SK-N-MC (cell line): ENCODE measurements at regions not wholly inside any gene's neighbourhood (a gene's known extent, or its start where the extent isn't known, plus 50 kb on each side); places are given as distances from the start of the nearest gene placed in this dataset.
A peak's percentile ranks its signal among the peaks of the same experiment; 100 is the strongest.

Experiments
- DNase-seq: peaks from one replicate; pipeline ENCODE4 v3.0.0-alpha.2; 2011; ENCODE audit warnings: low read depth, low spot score
- H3K27ac ChIP-seq: fragments of 200-600 bp; sonication (generic); 2 replicates; pipeline ENCODE4 v1.5.1; 2016; ENCODE audit warnings: mixed run types
- H3K36me3 ChIP-seq: fragments of 200-600 bp; sonication (generic); 2 replicates; pipeline ENCODE4 v1.6.1; 2017; ENCODE audit warnings: antibody characterized with exemption, low read length, mixed read lengths; ENCODE audit not compliant: insufficient read depth
- H3K4me3 ChIP-seq: fragments of 200-600 bp; sonication (generic); 2 replicates; pipeline ENCODE4 v1.5.1; 2016
- H3K9ac ChIP-seq: fragments of 200-600 bp; sonication (generic); 2 replicates; pipeline ENCODE4 v1.8.0; 2017; ENCODE audit warnings: mixed run types, mixed read lengths; ENCODE audit not compliant: insufficient read length
- H3K9me3 ChIP-seq: fragments of 200-600 bp; sonication (generic); 2 replicates; pipeline ENCODE4 v1.6.1; 2017; ENCODE audit warnings: low read depth, mild to moderate bottlenecking, antibody characterized with exemption, low read length, moderate library complexity, mixed read lengths
- EZH2 ChIP-seq: fragments of 200-600 bp; sonication (generic); IDR thresholded peaks from one replicate; pipeline ENCODE4 v1.6.1; 2017; ENCODE audit warnings: antibody characterized with exemption
- FOXP2 ChIP-seq: optimal IDR thresholded peaks from 2 replicates; pipeline ENCODE3; 2011; ENCODE audit warnings: mild to moderate bottlenecking, moderate library complexity; ENCODE audit not compliant: insufficient read depth; ENCODE audit errors: extremely low read length, control extremely low read depth
- POLR2AphosphoS5 ChIP-seq: IDR thresholded peaks from 2 replicates; pipeline ENCODE4 v1.6.1; 2012; ENCODE audit warnings: mild to moderate bottlenecking, low read depth, low read length, borderline replicate concordance

GRCh38 chr15:95295896-95296625, 1034.4 kb upstream of the NR2F2 start:
- Histone ChIP-seq H3K9me3 (no peaks in the 10 kb centered on the region), H3K4me3 (peak overlapping the region; percentile 63), H3K27ac (peak overlapping the region; percentile 52; the same call in 1 of the 2 replicates), H3K9ac (no peak overlapping the region), H3K36me3 (no peaks in the 10 kb centered on the region)
- peak; percentile 62 for DNase-seq
- peak; percentile 52; the same call in 1 of the 2 replicates for TF ChIP-seq POLR2AphosphoS5
- no peak for TF ChIP-seq EZH2
- peak; percentile 21 for TF ChIP-seq FOXP2

DNA sequence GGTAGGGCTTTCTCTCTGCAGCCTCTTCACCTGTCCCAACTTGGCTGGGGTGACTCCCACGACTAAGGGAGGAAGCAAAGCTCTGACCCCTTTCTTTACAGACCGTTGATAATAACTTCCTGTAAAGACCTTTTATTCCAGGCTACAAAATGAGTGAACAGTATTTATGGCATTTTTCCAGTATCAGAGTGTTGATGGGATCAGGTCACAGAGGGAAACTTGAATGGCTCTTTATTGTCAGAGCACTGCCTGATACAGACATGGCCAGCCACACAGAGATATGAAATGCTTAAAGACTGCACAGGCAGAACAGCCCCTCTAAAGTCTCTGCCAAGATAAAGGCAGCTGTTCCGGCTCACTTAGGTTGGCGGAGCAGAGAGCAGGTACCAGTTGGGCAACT, 1033.9 kb upstream of the NR2F2 start:
- Histone ChIP-seq H3K9ac (no peak overlapping the region), H3K9me3 (peaks cover 4% of the 10 kb centered on the region; the same call in 1 of the 2 replicates), H3K4me3 (no peak overlapping the region; the same call in 1 of the 2 replicates), H3K27ac (no peak overlapping the region), H3K36me3 (no peaks in the 10 kb centered on the region)
- TF ChIP-seq FOXP2: no peak
- no peak for TF ChIP-seq POLR2AphosphoS5
- TF ChIP-seq EZH2: no peak
- no peak for DNase-seq

DNA sequence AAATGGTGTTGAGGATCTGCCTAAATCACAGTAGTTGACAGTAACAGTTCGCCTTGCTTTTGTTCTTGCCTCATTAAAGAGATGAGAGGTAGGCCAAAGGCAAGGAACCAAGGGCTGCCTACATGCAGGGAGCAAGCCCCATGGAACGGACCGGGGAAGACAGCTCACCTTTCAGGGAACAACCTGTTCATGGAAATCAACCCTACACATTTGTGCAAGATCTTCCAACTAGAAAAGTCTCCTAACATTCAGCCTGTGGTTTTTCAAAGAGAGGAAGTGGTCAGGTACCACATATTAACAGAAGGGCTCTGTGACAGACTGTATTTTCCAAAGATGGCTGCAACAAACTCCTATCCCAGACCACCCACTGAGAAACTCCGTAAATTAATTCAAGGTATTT, 1031.8 kb upstream of the NR2F2 start:
- no peak for DNase-seq
- H3K4me3 ChIP-seq: no peak overlapping the region
- no peaks in the 10 kb centered on the region for H3K36me3 ChIP-seq
- TF ChIP-seq POLR2AphosphoS5: no peak
- no peak for TF ChIP-seq EZH2
- no peak for TF ChIP-seq FOXP2
- H3K27ac ChIP-seq: no peak overlapping the region
- H3K9me3 ChIP-seq: peaks cover 4% of the 10 kb centered on the region; the same call in 1 of the 2 replicates
- H3K9ac ChIP-seq: no peak overlapping the region

DNA sequence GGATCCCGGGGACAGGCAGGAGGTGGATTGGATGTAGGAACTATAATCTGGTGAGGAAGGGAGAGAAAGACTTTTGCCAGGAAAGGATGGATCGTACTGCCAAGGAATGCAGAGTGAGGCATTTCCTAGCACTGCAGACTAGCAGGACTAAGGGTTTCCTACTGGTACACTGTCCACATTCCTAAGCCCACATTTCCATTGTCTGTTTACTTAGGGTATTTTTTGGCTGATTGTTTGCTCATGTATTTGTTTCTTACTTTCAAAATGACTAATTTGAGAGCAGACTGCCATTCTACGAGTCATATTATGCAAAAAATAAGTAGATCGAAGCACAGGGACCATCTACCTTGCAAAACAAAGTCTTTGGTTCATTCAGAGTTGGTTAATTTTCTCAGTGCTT, 1029.5 kb upstream of the NR2F2 start:
- Histone ChIP-seq H3K27ac (no peak overlapping the region), H3K9me3 (peaks cover 4% of the 10 kb centered on the region; the same call in 1 of the 2 replicates), H3K9ac (no peak overlapping the region), H3K4me3 (no peak overlapping the region), H3K36me3 (no peaks in the 10 kb centered on the region)
- DNase-seq: no peak
- TF ChIP-seq POLR2AphosphoS5 (no peak), EZH2 (no peak), FOXP2 (no peak)

DNA sequence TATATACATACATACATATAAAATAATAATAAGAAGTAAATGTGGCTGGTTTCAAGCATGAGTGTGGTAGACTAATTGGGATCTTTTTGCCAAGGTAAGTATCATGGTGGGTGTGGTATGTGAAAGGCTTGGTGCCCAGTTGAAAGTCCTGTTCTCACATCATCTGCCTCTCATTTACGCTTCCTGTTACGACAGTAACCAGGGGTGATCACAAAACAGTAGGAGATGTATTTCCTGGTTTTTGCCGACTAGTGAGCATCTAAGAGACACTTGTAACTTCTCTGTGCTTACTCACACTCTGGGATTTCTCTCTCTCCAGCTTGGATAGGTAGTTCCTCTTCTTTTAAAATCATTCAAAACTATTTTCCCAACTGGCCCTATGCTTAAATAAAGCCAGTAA, 1028.3 kb upstream of the NR2F2 start:
- Histone ChIP-seq H3K9me3 (peaks cover 4% of the 10 kb centered on the region; the same call in 1 of the 2 replicates), H3K9ac (no peak overlapping the region), H3K27ac (no peak overlapping the region), H3K4me3 (no peak overlapping the region), H3K36me3 (no peaks in the 10 kb centered on the region)
- TF ChIP-seq EZH2 (no peak), POLR2AphosphoS5 (no peak), FOXP2 (no peak)
- no peak for DNase-seq

- Histone ChIP-seq H3K4me3 (no peak overlapping the region), H3K9ac (no peak overlapping the region), H3K9me3 (peaks cover 4% of the 10 kb centered on the region; the same call in 1 of the 2 replicates), H3K27ac (no peak overlapping the region), H3K36me3 (no peaks in the 10 kb centered on the region)
- DNase-seq: no peak
- TF ChIP-seq EZH2: no peak
Measured at GRCh38 chr15:95302809-95303208, 1027.7 kb upstream of the NR2F2 start.

DNA sequence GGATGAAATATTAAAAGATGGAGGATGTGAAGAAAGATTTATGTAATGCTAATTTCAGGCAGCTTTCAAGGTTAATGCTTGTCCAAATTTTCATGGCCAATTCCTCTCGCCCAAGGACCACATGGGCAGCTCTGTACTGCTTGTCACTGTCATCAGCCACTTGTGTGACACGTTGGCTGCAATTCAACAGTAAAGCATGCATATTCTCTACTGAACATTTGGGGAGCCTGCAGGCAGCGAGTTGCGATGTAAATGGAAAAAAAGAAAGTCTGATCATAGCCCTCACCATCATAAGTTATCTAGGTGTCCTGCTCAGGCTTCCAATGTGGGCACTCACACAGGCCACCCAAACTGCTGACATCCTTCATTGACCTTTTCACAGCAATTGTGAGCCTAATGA, 1026.8 kb upstream of the NR2F2 start:
- DNase-seq: no peak
- H3K4me3 ChIP-seq: no peak overlapping the region
- H3K27ac ChIP-seq: no peak overlapping the region
- no peak overlapping the region for H3K9ac ChIP-seq
- no peaks in the 10 kb centered on the region for H3K36me3 ChIP-seq
- no peak for TF ChIP-seq POLR2AphosphoS5
- TF ChIP-seq FOXP2: no peak
- no peak for TF ChIP-seq EZH2
- peaks cover 4% of the 10 kb centered on the region; the same call in 1 of the 2 replicates for H3K9me3 ChIP-seq

- Histone ChIP-seq H3K27ac (no peak overlapping the region), H3K36me3 (no peaks in the 10 kb centered on the region), H3K4me3 (no peak overlapping the region), H3K9ac (no peak overlapping the region), H3K9me3 (peaks cover 4% of the 10 kb centered on the region; the same call in 1 of the 2 replicates)
- no peak for DNase-seq
- TF ChIP-seq FOXP2 (no peak), EZH2 (no peak), POLR2AphosphoS5 (no peak)
Measured at GRCh38 chr15:95304151-95304946, 1026.2 kb upstream of the NR2F2 start.
